Stomach (tissue), 4 donors: ENCODE measurements at regions not wholly inside any gene's neighbourhood (a gene's known extent, or its start where the extent isn't known, plus 50 kb on each side); places are given as distances from the start of the nearest gene placed in this dataset.

ENCODE experiments used
- EP300 ChIP-seq: sonication (generic); formaldehyde crosslinking; IDR thresholded peaks from one replicate; pipeline ENCODE4 v1.6.1; 2017; ENCODE audit warnings: antibody characterized with exemption
- POLR2A ChIP-seq, 4 donors: fragments of 450-650 bp; IDR thresholded peaks; one replicate each; pipeline ENCODE4 v1.6.1; 2016; ENCODE audit warnings: antibody characterized with exemption in 4 of 4, control low read depth in 2 of 4, mild to moderate bottlenecking in 1 of 4, moderate library complexity in 1 of 4
- POLR2AphosphoS5 ChIP-seq, 3 donors: sonication (generic); formaldehyde crosslinking; IDR thresholded peaks; one replicate each; pipeline ENCODE4 v1.6.1; 2016; ENCODE audit warnings: antibody characterized with exemption in 3 of 3
- TF ChIP-seq, protein P1 (sequence below), 7 experiments: fragments of 450-650 bp in 4 of 7; fragments of 200-600 bp in 3 of 7; sonication (generic) in 3 of 7; IDR thresholded peaks; one replicate each; pipeline ENCODE4 v1.5.1; 2016 to 2019; ENCODE audit warnings: antibody characterized with exemption in 7 of 7, control low read depth in 2 of 7, mild to moderate bottlenecking in 1 of 7

DNA sequence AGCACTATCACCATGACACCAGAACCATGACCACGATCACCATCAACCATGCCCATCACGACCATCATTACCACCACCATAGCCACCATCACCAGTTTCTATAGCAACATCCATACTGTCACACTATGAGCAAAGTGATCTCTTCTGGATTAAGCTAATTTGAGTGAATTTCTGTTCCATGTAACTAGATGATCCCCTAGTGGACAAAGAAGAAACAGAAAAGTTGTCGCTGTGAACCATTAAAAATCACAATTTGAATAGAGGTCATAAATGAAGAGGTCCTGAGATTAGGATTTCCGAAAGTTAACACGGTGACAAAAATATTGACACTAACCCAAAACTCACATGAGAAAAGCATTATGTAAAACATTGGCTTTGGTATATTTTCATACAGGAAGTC, 77.6 kb downstream of the CLRN3 start:
- TF ChIP-seq POLR2AphosphoS5 (IDR thresholded peaks at IDR 0.05) (no peak), POLR2A (IDR thresholded peaks at IDR 0.05) (no peak), EP300 (no peak)
- TF ChIP-seq, protein P1, sequence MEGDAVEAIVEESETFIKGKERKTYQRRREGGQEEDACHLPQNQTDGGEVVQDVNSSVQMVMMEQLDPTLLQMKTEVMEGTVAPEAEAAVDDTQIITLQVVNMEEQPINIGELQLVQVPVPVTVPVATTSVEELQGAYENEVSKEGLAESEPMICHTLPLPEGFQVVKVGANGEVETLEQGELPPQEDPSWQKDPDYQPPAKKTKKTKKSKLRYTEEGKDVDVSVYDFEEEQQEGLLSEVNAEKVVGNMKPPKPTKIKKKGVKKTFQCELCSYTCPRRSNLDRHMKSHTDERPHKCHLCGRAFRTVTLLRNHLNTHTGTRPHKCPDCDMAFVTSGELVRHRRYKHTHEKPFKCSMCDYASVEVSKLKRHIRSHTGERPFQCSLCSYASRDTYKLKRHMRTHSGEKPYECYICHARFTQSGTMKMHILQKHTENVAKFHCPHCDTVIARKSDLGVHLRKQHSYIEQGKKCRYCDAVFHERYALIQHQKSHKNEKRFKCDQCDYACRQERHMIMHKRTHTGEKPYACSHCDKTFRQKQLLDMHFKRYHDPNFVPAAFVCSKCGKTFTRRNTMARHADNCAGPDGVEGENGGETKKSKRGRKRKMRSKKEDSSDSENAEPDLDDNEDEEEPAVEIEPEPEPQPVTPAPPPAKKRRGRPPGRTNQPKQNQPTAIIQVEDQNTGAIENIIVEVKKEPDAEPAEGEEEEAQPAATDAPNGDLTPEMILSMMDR (IDR thresholded peaks at IDR 0.05): no peak
